ENCODE measurements at regions not wholly inside any gene's neighbourhood (a gene's known extent, or its start where the extent isn't known, plus 50 kb on each side); places are given as distances from the start of the nearest gene placed in this dataset.
"Not testable (repeated sequence)": the region's sequence is repeated elsewhere in the genome, so short reads cannot be mapped to it uniquely, and the experiment has no call there.

DNA sequence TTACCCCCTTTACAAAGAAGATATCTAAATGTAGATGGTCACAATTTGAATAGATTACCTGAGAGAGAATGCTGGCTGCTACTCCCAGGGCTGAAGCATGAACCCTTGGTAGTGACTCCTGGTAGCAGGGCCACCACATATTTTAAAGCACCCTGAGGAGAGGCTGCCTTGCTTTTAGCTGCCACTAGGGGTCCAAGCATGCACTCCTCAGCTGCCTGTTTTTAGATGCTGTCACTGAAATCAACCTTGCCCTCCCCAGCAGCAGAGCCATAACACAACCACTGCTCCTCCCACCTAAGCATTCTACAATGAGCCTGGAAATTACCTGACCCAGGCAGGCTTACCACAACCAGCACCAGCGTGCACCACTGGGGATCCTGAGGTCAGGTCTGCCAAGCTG is 850.9 kb downstream of the FAM133A start:
- no peak for DNase-seq (ENCODE audit: extremely low read depth in 1 of 11, low read depth in 9 of 11, low spot score in 4 of 11)

DNA sequence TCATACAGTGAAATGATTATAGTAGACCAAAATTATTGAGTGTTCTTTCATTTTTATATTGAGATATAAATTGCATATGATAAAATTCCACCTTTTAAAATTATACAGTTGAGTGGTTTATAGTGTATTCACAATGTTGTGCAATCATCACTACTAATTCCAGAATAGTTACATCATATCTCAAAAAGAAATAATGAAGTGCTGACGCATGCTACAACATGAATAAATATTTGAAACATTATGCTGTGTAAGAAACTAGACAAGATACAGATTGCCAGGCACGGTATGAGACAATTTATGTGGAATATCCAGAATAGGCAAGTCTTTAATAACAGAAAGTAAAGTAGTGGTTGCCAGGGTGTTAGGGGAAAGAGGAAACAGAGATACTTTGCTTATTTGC is 871.7 kb downstream of the FAM133A start:
- DNase-seq (ENCODE audit: extremely low read depth in 1 of 11, low read depth in 9 of 11, low spot score in 4 of 11): no peak

DNA sequence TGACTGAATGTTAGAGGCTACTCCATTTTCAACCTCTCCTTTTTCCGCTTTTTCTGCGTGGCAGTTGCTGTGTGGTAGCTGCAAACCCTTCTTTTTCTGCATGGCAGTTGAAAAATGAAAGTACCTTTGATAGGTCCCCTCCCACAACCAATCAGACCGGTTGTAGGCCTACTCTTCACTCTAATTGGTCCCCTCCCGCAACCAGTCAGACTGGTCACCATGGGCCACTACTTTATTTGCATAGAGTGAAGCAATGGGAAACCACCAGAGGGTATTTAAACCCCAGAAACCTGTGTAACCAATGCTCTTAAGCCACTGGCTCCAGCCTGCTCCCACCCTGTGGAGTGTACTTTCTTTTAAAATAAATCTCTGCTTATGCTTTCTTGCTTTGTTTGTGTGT is 877.8 kb downstream of the FAM133A start:
- no peak for DNase-seq (ENCODE audit: extremely low read depth in 1 of 11, low read depth in 9 of 11, low spot score in 4 of 11)

DNA sequence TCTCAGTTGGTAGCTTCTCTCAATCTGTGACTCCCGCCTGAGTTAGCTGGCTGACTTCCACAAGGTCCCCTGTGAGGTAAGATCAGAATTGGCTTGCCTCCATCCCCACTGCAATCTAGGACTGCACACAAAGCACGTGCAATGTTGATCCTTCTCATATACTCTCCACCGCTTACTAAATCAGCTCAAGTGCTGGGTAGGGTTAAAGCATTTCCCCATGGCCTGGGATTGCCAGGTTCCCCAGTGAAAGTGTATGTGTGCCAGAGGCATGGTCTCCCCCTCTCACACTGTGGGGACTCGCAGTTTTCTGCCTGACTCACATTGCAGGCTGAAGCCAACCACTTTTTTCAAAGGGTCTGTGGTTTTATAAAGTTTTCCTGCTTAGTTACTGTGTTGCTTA is 886.9 kb downstream of the FAM133A start:
- DNase-seq (ENCODE audit: extremely low read depth in 1 of 11, low read depth in 9 of 11, low spot score in 4 of 11): no peak

DNA sequence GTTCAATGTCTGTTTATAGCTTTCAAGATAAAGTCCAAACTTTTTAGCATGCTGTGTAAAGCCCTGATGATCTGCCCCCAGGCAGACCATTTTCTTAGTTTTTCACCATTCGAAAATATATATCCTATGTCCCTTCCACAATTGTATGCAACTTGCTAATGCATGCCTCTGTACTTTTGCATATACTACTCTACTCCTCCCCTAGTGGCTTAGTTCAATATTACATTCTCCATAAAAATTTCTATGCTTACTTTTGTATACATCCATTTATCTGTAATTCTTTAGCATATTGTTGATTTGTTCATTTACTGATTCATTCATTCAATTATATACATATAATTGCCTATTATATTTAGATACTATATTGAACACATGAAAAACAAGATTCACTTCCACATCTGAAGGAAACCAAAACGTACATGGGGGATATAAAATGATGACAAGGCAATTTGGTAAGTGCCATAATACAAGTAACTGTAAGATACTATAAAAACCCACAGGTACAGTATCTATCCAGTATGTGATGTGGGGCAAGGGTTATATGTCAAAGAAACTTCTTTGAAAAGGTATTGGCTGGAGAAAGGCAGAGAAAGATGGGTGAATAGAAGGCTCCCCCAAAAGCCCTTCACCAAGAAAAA is 902.5 kb downstream of the FAM133A start:
- no peak for DNase-seq (ENCODE audit: extremely low read depth in 1 of 11, low read depth in 9 of 11, low spot score in 4 of 11)

DNA sequence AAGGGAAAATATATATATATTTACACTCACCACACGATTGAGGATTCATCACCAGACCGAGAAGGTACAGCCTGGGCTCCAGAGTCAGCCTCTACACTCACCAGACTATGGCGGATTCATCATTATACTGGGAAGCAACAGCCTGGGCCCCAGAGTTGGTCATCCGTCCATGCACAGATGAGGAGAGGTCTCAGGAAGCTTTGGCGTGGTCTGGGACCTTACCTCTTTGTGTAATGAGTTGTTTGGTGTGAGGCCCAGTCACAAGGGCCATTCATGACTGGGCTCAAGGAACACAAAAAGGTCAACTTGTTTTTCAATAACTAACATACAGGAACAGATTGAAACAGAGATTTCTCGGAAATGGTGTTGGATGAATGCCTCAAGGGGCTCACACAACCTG is 926.1 kb downstream of the FAM133A start:
- peak in 1 of 11 donors; percentile 0 for DNase-seq (ENCODE audit: extremely low read depth in 1 of 11, low read depth in 9 of 11, low spot score in 4 of 11)

DNA sequence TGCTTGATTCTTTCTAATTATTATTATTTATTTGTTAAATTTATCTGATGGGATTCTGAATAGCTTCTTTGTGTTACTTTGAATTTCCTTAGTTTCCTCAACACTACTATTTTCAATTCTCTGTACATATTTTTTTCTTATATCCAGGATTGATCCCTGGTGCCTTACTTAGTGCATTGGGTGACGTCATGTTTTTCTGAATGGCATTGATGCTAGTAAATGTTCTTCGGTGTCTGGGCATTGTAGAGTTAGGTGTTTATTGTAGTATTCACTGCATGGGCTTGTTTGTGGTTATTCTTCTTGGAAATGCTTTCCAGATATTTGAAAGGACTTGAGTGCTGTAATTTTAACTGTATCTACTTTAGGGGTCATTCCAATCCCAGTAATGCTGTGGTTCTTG is 938.1 kb downstream of the FAM133A start:
- no peak for DNase-seq (ENCODE audit: extremely low read depth in 1 of 11, low read depth in 9 of 11, low spot score in 4 of 11)

DNA sequence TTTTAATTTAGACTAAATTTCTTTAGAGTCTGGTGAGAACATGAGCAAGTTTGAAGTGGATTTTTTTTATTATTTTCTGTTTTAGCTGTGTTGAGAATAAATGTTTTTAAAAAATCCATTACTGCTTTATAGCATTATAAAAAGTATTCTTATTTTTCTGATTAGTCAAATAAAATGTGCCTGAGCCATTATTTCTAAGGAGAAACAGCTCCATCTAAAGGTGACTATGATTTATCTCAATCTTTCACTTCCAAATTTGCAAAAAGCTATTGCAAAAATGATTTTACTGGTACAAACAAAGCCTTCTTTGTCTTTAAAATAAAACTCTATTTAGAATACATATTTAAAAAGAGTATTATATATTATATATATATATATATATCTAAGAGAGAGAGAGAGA is 959.2 kb downstream of the FAM133A start:
- no peak for DNase-seq (ENCODE audit: extremely low read depth in 1 of 11, low read depth in 9 of 11, low spot score in 4 of 11)

DNA sequence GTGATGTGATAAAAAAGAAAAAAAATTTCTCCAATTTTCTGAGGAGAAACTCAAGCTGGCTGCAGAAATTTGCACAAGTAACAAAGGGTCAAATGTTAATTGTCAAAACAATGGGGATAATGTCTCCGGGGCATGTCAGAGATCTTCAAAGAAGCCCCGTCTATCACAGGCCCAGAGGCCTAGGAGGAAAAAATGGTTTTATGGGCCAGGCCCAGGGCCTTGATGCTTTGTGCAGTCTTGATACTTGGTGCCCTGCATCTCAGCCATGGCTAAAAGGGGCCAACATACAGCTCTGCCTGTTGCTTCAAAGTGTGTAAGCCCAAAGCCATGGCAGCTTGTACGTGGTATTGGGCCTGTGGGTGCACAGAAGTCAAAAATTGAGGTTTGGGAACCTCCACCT is 961.0 kb downstream of the FAM133A start:
- DNase-seq (ENCODE audit: extremely low read depth in 1 of 11, low read depth in 9 of 11, low spot score in 4 of 11): no peak

DNA sequence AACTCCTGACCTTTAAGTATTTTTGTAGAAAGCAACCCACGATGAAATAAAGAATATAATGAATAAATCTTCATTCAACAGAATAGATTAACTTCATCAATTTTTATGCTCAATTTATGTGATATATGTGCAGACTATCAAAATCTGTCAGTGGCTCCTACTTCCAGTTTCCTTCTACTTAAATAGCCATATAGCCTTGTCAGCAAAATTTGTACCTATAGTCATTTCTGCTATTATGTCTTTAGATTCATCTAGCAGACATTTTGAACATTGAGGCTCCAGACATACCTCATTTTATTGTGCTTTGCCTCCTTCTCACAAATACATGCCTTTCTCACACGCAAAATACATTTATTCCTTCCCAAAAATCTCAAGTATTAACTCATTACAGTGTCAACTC is 971.7 kb downstream of the FAM133A start:
- DNase-seq (ENCODE audit: extremely low read depth in 1 of 11, low read depth in 9 of 11, low spot score in 4 of 11): no peak

DNA sequence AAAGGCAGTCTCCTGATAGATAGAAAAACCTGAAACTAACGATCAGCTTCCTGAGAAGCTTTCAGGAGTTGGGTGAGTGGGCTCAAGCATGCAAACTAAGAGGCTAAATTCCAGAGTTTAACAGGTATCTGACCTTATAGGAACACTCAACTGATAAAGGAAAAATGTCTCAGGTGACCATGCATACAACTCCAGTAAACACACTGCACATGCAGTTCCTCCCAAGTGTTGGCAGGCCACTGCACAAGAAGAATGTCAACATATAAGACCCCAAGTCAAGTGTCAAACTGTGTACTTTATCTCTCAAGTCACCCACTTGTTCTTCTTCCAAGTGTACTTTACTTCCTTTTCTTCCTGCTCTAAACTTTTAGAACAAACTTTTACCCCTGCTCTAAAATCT is 981.2 kb downstream of the FAM133A start:
- no peak for DNase-seq (ENCODE audit: extremely low read depth in 1 of 11, low read depth in 9 of 11, low spot score in 4 of 11)

DNA sequence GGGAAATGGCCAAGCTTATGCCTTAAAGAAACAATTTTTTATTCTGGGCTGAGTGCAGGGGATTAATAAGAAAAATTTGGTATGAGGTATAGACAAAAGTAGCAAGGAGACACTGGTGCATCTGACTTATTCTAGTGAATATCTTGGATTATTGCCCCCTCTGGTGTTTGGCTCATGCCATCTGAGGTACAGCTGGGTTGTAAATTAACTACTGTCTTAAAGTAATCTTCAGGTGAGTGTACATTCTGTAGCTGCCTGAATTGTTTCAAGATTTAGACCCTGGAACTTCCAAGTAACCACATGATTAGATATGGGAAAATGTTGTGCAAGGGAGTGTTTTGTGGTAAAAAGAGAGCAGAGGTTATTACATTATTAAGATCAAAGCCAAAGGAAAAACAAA is 988.7 kb downstream of the FAM133A start:
- DNase-seq (ENCODE audit: extremely low read depth in 1 of 11, low read depth in 9 of 11, low spot score in 4 of 11): no peak

DNA sequence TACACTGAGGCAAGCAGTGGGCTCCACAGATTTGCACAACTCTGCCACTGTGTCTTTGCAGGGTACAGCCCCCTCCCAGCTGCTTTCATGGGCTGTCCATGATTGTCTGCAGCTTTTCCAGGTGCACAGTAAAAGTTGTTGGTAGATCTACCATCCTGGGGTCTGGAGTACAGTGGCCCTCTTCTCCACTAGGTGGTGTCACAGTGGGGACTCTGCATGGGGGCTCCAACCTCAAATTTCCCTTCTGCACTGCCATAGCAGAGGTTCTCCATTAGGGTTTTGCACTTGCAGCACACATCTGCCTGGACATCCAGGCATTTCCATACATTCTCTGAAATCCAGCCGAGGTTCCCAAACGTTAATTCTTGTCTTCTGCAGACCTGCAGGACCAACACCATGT is 1002.3 kb downstream of the FAM133A start:
- DNase-seq (ENCODE audit: extremely low read depth in 1 of 11, low read depth in 9 of 11, low spot score in 4 of 11): no peak

DNA sequence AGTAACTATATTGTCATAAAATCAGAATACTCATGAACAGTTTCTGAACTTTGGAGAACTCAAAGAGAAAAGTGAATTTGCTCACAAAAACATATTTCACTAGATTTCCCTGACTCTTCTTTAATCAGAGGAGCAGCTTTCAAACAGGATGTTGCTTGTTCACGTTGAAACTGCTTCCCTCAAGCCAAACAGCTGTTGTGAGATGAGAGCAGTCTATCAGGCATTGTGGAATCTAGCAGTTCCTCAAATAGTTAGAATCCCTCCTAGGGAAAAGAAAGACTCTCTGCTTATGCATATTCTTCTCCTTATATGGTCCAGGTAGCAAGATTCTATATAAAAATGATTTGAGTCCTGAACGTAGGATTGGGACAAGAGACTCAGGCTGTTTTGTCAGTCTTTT is 1012.1 kb downstream of the FAM133A start:
- no peak for DNase-seq (ENCODE audit: extremely low read depth in 1 of 11, low read depth in 9 of 11, low spot score in 4 of 11)

DNA sequence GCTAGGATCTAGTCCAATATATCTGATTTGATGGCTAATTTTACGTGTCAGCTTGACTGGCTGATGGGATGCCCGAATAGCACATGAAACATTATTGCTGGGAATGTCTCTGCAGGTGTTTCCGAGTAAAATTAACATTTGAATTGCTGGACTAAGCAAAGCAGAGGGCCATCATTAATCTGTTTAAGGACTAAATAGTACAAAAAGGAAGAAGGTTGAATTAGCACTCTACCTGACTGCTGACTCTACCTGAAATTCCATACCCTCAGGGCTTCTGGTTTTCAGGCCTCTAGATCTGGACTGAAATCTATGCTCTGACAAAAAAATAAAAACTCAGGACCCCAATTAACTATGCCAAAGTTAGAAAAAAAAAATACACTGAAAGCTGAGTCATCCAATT is 1021.9 kb downstream of the FAM133A start:
- DNase-seq (ENCODE audit: extremely low read depth in 1 of 11, low read depth in 9 of 11, low spot score in 4 of 11): no peak

DNA sequence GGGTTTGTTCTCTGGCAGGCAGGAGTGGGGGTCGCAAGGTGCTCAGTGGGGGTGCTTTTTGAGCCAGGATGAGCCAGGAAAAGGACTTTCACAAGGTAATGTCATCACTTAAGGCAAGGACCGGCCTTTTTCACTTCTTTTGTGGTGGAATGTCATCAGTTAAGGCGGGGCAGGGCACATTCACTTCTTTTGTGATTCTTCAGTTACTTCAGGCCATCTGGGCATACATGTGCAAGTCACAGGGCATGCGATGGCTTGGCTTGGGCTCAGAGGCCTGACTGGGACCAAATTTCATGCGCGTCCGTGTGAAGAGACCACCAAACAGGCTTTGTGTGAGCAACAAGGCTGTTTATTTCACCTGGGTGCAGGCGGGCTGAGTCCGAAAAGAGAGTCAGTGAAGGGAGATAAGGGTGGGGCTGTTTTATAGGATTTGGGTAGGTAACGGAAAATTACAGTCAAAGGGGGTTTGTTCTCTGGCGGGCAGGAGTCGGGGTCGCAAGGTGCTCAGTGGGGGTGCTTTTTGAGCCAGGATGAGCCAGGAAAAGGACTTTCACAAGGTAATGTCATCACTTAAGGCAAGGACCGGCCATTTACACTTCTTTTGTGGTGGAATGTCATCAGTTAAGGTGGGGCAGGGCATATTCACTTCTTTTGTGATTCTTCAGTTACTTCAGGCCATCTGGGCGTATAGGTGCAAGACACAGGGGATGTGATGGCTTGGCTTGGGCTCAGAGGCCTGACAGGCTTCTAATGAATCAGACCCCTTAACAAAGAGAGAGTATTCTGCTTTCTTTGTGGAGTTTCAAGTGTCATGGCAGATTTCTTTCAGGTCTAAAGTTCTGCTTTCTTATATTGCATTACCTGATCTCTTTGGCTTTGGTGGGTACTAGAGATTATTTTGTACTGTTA is 1030.6 kb downstream of the FAM133A start:
- not testable (repeated sequence) for DNase-seq (ENCODE audit: extremely low read depth in 1 of 11, low read depth in 9 of 11, low spot score in 4 of 11)

DNA sequence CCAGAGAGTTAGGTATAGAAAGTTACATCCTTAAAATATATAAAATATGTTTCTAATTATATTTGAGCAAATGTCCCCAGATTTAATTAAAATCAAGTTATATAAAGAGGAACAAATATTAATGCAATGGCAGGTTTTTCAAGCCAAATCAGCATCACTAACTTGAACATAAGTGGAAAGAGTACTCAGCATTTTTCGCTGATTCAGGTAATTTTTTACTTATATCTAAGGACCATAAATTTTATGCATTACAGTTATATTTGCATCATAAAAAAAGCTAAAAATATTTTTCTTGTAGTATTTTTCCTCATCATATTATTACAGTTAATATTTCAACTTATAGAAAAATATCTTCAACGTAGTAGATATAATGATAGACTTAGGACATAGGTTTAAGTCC is 1047.4 kb downstream of the FAM133A start:
- no peak for DNase-seq (ENCODE audit: extremely low read depth in 1 of 11, low read depth in 9 of 11, low spot score in 4 of 11)

DNA sequence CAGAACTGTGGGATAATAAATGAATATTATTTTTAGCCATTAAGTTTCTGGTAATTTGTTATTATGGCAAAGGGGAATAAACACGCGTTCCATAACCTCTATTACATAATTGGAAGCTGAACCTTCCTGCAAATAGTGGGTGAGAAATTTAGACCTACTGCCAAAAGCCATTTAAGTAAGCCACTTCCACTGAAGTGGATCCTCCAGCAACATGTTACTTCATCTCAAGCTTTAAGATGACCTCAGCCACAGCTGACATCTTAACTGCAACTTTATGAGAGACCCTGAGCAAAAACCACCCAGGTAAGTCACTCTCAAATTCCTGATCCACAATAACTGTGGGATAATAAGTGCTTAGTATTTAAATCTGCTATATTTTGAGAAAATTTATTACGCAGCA is 1048.6 kb downstream of the FAM133A start:
- DNase-seq (ENCODE audit: extremely low read depth in 1 of 11, low read depth in 9 of 11, low spot score in 4 of 11): no peak

DNA sequence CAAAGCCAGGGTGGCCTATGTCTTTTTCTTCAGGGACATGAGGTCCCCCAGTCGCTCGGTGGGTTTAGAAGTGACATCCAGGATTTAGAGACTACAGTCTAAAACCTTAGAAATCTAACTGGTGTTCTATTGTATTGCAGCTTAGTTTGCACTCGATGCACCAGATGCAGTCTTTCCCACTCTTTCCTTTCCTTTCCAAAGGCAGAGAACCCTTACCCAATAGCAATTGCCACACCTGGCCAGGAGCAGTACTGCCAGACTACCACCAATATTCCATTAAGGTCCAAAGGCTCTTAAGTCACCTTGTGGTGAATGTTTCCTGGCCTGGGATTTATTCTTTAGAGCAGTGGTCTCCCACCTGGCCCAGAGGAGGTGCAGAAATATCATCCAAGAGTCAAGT is 1068.8 kb downstream of the FAM133A start:
- DNase-seq (ENCODE audit: extremely low read depth in 1 of 11, low read depth in 9 of 11, low spot score in 4 of 11): no peak

DNA sequence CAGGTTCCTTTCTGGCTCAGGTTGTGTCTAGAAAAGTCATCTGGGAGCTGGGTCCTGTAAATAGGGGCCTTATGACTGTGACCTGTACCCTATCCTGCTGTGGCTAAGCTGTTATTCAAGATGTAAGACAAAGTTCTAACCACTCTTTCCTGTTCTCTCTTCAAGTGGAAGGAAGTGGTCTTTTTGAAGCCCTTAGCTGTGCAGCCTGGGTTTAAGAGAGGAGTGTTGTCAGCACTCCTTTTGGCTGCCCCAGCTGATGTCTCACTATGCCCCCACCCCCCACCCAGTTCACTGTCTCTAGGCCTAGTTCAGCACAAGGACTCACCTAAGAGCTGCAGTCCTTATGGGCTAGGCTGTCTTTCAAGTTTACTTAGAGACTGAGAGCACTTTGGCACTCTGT is 1069.5 kb downstream of the FAM133A start:
- no peak for DNase-seq (ENCODE audit: extremely low read depth in 1 of 11, low read depth in 9 of 11, low spot score in 4 of 11)

DNA sequence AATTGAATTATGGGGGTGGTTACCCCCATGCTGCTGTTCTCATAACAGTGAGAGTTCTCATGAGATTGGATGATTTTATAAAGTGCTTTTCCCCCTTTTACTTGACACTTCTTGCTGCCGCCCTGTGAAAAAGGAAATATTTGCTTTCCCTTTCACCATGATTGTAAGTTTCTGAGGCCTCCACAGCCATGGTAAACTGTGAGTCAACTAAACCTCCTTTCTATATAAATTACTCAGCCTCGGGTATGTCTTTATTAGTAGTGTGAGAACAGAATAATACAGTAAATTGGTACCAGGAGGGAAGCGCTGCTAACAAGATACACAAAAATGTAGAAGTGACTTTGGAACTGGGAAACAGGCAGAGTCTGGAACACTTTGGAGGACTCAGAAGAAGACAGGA is 1070.8 kb downstream of the FAM133A start:
- DNase-seq (ENCODE audit: extremely low read depth in 1 of 11, low read depth in 9 of 11, low spot score in 4 of 11): no peak

Measured in renal cortex interstitium (tissue), 11 donors.